HCT116 (cell line): ENCODE measurements at regions not wholly inside any gene's neighbourhood (a gene's known extent, or its start where the extent isn't known, plus 50 kb on each side); places are given as distances from the start of the nearest gene placed in this dataset.

Experiments used
- EZH2 ChIP-seq: fragments of 200-600 bp; sonication (generic); IDR thresholded peaks from 2 replicates; pipeline ENCODE4 v1.6.1; 2017; ENCODE audit warnings: antibody characterized with exemption, mixed run types
- JUND ChIP-seq: IDR thresholded peaks from 2 replicates; pipeline ENCODE4 v1.6.1; 2012
- POLR2A ChIP-seq: IDR thresholded peaks from 2 replicates; pipeline ENCODE4 v1.7.0; 2011; ENCODE audit warnings: borderline replicate concordance; ENCODE audit not compliant: insufficient read depth, insufficient read length; ENCODE audit errors: extremely low read depth
- RAD21 ChIP-seq: IDR thresholded peaks from 2 replicates; pipeline ENCODE4 v1.6.1; 2012; ENCODE audit warnings: low read depth, mild to moderate bottlenecking

DNA sequence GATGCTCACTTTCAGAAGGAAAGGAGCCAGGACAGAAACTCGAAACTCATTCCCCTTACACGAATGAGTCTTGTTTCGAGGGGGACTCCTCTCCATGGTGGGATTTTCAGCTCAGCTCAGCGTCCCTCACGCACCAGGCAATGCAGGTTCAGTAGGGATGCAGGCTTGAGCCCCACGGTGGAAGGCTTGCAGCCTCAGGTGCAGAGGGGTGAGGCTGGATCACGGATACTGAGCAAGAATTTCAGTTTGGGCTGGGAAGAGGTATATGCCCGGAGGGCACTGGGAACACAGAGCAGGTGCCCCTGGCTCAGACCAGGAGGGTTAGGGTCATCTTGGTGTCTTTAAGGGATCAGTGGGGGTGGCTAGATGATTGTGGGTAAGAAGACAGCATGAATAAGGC, 344.9 kb upstream of the TNRC6C start:
- TF ChIP-seq JUND, result no peak
- no peak for TF ChIP-seq POLR2A
- no peak for TF ChIP-seq RAD21
- TF ChIP-seq EZH2, result no peak
